A673 (cell line): ENCODE measurements at regions not wholly inside any gene's neighbourhood (a gene's known extent, or its start where the extent isn't known, plus 50 kb on each side); places are given as distances from the start of the nearest gene placed in this dataset.

Experiments
- BruUV-seq: library from RNA; stranded (reverse); fragments of 400-500 nt; replicated peaks from 2 replicates; lab custom pipeline; 2021; lab: Mats Ljungman, UMichigan
- CTCF ChIA-PET: fragments of 300-600 bp; sonication (Branson Sonifier 250); formaldehyde crosslinking; loops from one replicate; lab custom pipeline; 2022; ENCODE audit warnings: antibody characterized with exemption; lab: Charles Lee
- POLR2A ChIA-PET: fragments of 300-600 bp; sonication (Branson Sonifier 250); formaldehyde crosslinking; loops from one replicate; lab custom pipeline; 2022; ENCODE audit warnings: antibody characterized with exemption; ENCODE audit not compliant: low non-redundant PET; lab: Charles Lee
- DNase-seq: peaks from one replicate; pipeline ENCODE4 v3.0.0-alpha.2; 2015; ENCODE audit warnings: low spot score
- H3K27ac ChIP-seq: fragments of 200-600 bp; sonication (generic); 2 replicates; pipeline ENCODE4 v1.5.1; 2016; ENCODE audit warnings: mixed run types, low read depth, mild to moderate bottlenecking, mixed read lengths, antibody characterized with exemption, low read length; ENCODE audit not compliant: poor library complexity, severe bottlenecking
- H3K27me3 ChIP-seq: fragments of 200-600 bp; sonication (generic); replicated peaks from 2 replicates; pipeline ENCODE4 v1.6.1; 2017; ENCODE audit warnings: mixed run types, low read depth, mild to moderate bottlenecking, mixed read lengths, antibody characterized with exemption, low read length; ENCODE audit not compliant: insufficient read depth, poor library complexity
- H3K36me3 ChIP-seq: fragments of 200-600 bp; sonication (generic); 2 replicates; pipeline ENCODE4 v1.6.1; 2016; ENCODE audit warnings: mixed run types, mild to moderate bottlenecking, mixed read lengths, antibody characterized with exemption, low read length; ENCODE audit not compliant: insufficient read depth, poor library complexity, severe bottlenecking
- H3K4me1 ChIP-seq: fragments of 200-600 bp; sonication (generic); 2 replicates; pipeline ENCODE4 v1.6.1; 2017; ENCODE audit warnings: mixed run types, mild to moderate bottlenecking, mixed read lengths, antibody characterized with exemption, low read length; ENCODE audit not compliant: insufficient read depth, poor library complexity, severe bottlenecking
- H3K4me3 ChIP-seq: fragments of 200-600 bp; sonication (generic); 2 replicates; pipeline ENCODE4 v1.5.1; 2016; ENCODE audit warnings: low read depth, mixed run types, mild to moderate bottlenecking, mixed read lengths, low read length; ENCODE audit not compliant: poor library complexity, severe bottlenecking
- H3K9me3 ChIP-seq: fragments of 200-600 bp; sonication (generic); 2 replicates; pipeline ENCODE4 v1.6.1; 2016; ENCODE audit warnings: mixed run types, low read depth, mild to moderate bottlenecking, mixed read lengths, antibody characterized with exemption, low read length; ENCODE audit not compliant: poor library complexity, severe bottlenecking
- EZH2 ChIP-seq: fragments of 200-600 bp; sonication (generic); IDR thresholded peaks from 2 replicates; pipeline ENCODE4 v1.6.1; 2017; ENCODE audit warnings: borderline replicate concordance, low read depth, mild to moderate bottlenecking, mixed read lengths, antibody characterized with exemption, low read length; ENCODE audit not compliant: poor library complexity, severe bottlenecking
- intact Hi-C: fragments of 100-400 bp; cut with micrococcal nuclease; formaldehyde crosslinking; loops from one replicate; pipeline ENCODE4 v1.10.0; 2022; ENCODE audit not compliant: unreplicated experiment
- TF ChIP-seq, protein P1 (sequence below): fragments of 300-800, 200-600 bp; sonication (generic); conservative IDR thresholded peaks from 2 replicates; pipeline ENCODE4 v1.5.1; 2017; ENCODE audit warnings: low read depth, mild to moderate bottlenecking, antibody characterized with exemption, low read length, moderate library complexity, mixed read lengths

DNA sequence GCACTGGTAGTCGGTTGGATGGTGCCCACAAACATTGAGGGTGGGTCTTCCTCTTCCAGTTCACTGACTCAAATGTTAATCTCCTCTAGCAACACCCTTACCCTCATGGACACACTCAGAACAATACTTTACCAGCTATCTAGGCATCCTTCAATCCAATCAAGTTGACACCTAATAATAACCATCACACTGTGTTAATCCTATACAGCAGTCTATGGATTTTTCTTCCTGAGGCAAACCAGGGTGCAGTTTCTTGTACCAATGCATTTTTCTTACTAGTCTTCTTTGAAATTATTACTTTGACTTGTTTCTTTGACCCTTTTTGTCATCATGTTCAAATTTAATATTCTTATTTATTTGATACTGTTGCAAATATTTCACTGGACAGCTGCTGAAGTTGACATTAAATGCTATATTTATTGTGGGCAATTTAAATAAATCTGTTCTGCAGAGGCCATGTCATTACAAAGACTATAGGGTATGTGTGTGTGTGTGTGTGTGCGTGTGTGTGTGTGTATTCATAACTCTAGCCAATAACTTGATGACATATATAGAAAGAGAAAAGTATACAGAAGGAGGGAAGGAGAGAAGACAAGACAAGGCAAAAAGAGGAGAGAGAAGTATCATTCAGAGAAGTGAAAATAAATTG is 884.8 kb upstream of the NEGR1 start:
- H3K27ac ChIP-seq, result no peak overlapping the region
- intact Hi-C loops, result no loop called here
- DNase-seq, result no peak
- no peaks in the 10 kb centered on the region for H3K27me3 ChIP-seq
- POLR2A ChIA-PET, result no interaction called here
- H3K36me3 ChIP-seq, result no peaks in the 10 kb centered on the region
- no TSS peak for BruUV-seq
- no peaks in the 10 kb centered on the region for H3K4me1 ChIP-seq
- H3K4me3 ChIP-seq, result no peak overlapping the region
- H3K9me3 ChIP-seq, result no peaks in the 10 kb centered on the region
- TF ChIP-seq, protein P1, sequence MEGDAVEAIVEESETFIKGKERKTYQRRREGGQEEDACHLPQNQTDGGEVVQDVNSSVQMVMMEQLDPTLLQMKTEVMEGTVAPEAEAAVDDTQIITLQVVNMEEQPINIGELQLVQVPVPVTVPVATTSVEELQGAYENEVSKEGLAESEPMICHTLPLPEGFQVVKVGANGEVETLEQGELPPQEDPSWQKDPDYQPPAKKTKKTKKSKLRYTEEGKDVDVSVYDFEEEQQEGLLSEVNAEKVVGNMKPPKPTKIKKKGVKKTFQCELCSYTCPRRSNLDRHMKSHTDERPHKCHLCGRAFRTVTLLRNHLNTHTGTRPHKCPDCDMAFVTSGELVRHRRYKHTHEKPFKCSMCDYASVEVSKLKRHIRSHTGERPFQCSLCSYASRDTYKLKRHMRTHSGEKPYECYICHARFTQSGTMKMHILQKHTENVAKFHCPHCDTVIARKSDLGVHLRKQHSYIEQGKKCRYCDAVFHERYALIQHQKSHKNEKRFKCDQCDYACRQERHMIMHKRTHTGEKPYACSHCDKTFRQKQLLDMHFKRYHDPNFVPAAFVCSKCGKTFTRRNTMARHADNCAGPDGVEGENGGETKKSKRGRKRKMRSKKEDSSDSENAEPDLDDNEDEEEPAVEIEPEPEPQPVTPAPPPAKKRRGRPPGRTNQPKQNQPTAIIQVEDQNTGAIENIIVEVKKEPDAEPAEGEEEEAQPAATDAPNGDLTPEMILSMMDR, result no peak
- no peak for TF ChIP-seq EZH2
- CTCF ChIA-PET, result no interaction called here

DNA sequence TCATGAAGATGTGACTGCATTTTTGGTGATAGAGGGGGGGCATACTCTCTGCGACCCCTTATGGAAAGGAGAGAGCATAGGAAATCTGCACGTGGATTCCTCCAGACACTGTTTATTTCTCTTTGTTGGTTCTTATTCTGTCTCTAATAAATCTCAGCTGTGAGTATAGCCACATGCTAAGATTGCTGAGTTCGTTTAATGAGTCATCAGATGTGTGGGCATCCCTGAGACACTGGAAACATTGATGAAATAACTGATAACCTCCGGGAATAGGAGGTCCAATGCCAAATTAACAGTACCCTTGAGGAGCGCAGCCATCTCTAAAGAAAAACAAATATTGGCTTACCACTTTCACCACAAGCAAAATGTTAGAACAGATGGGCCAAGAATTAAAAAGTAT is 880.2 kb upstream of the NEGR1 start:
- intact Hi-C loops, result no loop called here
- no peaks in the 10 kb centered on the region for H3K9me3 ChIP-seq
- TF ChIP-seq, protein P1, result no peak
- TF ChIP-seq EZH2, result no peak
- ChIA-PET CTCF (no interaction called here), POLR2A (no interaction called here)
- no peaks in the 10 kb centered on the region for H3K4me1 ChIP-seq
- no peak for DNase-seq
- no peaks in the 10 kb centered on the region for H3K27me3 ChIP-seq
- no peaks in the 10 kb centered on the region for H3K36me3 ChIP-seq
- BruUV-seq, result no TSS peak
- no peak overlapping the region for H3K4me3 ChIP-seq
- H3K27ac ChIP-seq, result no peak overlapping the region

DNA sequence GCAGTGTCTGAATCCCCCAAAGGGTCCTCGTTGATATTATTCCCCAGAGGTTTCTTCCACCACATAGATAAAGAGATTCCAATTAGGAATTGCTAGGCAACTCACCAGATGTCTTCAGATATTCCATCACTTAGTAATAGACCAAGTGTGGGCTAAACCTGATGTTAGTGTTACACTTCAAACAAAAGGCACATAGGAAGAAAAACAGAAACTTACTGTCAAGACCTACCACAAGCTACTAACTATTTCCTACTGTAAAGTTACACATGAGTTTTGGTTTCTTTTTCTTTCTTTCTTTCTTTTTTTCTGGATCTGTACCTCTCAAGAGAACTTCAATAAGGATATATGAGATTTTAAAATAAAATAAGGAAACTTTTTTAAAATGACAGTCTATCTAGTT is 879.1 kb upstream of the NEGR1 start:
- POLR2A ChIA-PET, result no interaction called here
- no TSS peak for BruUV-seq
- H3K9me3 ChIP-seq, result no peaks in the 10 kb centered on the region
- no peaks in the 10 kb centered on the region for H3K4me1 ChIP-seq
- no peaks in the 10 kb centered on the region for H3K27me3 ChIP-seq
- no peak for TF ChIP-seq EZH2
- TF ChIP-seq, protein P1, result no peak
- H3K4me3 ChIP-seq, result no peak overlapping the region
- intact Hi-C loops, result no loop called here
- no peak for DNase-seq
- CTCF ChIA-PET, result no interaction called here
- H3K27ac ChIP-seq, result no peak overlapping the region
- no peaks in the 10 kb centered on the region for H3K36me3 ChIP-seq
